Suppressor macrophage treated with lipopolysaccharide for 1 hour (primary cell): ENCODE measurements at regions not wholly inside any gene's neighbourhood (a gene's known extent, or its start where the extent isn't known, plus 50 kb on each side); places are given as distances from the start of the nearest gene placed in this dataset.
A peak's percentile ranks its signal among the peaks of the same experiment; 100 is the strongest.
"Not testable (repeated sequence)": the region's sequence is repeated elsewhere in the genome, so short reads cannot be mapped to it uniquely, and the experiment has no call there.

ENCODE experiments used
- DNase-seq, 3 donors: peaks; one replicate each; pipeline ENCODE4 v3.0.0-alpha.2; 2020 to 2022

DNA sequence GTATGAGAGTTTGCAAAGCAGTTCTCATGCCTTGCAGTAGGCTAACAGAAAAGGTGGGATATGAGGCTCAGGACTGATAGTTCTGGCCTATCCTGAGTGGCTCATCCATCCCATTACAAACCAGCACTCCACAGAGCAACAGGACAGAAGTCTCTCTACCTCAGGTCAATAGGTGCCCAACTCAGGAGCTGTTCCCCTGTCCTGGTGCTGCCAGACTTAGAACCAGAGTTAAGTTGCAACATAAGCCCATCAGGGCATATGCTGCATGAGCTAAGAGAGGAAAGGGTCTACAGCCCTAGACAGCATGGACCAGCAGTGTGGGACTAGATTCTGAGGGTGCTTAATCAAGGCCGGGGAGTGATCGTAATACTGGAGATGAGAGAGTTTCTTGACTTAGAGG is 104.8 kb upstream of the ECI2 start:
- DNase-seq = no peak

DNA sequence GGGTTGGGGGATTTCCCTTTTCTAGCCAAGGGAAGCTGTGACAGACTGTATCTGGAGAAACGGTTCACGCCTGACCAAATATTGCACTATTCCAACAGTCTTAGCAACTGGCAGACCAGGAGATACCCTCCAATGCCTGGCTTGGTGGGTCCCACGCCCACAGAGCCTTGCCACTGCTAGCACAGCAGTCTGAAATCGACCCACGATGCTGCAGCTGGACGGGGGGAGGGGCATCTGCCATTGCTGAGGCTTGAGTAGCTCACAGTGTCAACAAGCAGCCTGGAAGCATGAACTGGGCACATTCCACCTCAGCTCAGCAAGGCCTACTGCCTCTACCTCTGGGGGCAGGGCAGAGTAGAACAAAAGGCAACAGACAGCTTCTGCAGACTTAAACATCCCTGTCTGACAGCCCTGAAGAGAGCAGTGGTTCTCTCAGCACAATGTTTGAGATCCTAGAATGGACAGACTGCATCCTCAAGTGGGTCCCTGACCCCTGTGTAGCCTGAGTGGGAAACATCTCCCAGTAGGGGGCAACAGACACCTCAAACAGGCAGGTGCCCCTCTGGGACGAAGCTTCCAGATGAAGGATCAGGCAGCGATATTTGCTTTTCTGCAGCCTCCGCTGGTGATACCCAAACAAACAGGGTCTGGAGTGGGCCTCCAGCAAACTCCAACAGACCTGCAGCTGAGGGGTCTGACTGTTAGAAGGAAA is 89.9 kb upstream of the ECI2 start:
- DNase-seq = peak in 2 of 3 donors; percentile 11 to 40

DNA sequence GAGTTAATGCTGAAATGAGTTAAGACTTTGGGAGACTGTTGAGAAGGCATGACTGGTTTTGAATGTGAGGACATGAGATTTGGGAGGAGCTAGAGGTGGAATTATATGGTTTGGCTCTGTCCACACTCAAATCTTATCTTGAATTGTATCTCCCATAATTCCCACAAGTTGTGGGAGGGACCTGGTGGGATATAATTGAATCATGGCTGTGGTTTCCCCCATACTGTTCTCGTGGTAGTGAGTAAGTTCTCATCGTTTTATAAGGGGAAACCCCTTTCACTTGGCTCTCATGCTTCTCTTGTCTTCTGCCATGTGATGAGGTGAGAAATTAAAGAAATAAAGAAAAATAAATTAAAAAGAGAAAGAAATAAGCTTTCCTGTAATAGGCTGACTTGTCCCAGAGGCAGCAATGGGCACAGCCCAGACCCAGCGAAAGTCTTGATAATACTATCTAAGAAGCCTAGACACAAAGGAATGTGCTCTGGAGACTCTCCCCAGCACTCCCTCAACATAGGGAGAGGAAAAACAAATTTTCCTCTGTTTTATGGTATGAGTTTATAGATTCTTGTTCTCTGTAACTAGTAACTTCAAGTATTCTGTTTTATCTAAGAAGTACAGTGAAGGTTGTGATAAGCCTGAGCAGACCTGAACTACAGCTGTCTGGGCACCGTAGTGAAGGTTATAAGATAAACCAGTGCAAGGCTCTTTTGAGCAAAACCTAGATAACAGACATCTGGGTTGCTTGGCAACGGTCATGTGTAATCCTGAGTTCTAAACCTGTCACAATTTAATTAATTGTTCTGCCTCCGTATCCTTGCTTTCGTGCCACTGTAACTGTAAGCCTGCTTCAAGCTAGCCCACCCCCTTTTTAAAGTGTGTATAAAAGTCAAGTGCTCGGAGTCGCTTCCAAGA is 88.9 kb upstream of the ECI2 start:
- peak; percentile 13 to 52 (median 37) for DNase-seq

DNA sequence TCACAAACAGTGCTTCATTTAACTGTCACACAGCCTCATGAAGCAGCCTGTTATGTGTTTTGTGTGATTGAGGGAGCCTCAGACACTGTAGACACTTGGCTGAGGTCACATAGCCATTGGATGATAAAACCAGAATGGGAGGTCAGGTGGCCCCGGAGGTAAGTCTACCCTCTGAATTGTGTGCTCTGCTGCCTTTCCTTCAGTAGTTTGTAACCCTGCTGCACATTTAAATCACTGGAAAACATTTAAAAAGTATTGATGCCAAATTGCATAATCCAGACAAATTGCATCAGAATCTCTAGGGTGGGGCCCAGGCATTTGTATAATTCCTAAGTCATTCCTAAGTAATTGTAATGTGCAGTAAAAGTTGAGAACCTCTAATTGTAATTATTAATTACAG is 85.2 kb upstream of the ECI2 start:
- no peak for DNase-seq

DNA sequence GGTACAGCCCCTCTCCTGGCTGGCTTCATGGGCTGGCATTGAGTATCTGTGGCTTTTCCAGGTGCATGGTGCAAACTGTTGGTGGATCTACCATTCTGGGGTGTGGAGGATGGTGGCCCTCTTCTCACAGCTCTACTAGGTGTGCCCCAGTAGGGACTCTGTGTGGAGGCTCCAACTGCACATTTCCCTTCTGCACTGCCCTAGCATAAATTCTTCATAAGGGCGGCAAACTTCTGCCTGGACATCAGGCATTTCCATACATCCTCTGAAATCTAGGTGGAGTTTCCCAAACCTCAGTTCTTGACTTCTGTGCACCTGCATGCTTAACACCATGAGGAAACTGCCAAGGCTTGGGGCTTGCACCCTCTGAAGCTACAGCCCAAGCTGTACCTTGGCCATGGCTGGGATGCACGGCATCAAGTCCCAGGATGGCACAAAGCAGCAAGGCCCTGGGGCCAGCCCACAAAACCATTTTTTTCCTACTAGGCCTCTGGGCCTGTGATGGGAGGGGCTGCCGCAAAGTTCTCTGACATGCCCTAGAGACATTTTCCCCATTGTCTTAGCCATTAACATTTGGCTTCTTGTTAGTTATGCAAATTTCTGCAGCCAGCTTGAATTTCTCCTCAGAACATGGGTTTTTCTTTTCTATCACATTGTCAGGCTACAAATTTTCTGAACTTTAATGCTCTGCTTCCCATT is 83.4 kb upstream of the ECI2 start:
- DNase-seq = not testable (repeated sequence)

DNA sequence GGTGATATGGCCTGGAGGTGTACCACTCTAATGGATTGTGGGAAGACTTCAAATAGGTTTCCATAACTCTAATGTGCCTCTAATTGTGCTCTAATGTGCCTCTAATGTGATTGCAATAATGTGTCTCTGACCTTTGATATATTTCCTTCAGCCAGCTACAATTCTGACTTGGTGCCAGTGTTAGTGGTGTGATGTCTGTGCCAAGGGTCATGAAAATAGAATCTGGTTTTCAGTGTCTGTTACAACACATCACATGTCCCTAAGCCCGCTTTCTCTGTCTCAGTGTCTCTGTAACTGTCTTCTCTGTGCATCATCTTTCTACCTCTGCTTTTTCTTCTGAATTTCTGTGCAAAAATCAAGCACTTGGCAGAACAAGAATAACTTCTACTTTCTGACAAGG is 77.2 kb upstream of the ECI2 start:
- no peak for DNase-seq

DNA sequence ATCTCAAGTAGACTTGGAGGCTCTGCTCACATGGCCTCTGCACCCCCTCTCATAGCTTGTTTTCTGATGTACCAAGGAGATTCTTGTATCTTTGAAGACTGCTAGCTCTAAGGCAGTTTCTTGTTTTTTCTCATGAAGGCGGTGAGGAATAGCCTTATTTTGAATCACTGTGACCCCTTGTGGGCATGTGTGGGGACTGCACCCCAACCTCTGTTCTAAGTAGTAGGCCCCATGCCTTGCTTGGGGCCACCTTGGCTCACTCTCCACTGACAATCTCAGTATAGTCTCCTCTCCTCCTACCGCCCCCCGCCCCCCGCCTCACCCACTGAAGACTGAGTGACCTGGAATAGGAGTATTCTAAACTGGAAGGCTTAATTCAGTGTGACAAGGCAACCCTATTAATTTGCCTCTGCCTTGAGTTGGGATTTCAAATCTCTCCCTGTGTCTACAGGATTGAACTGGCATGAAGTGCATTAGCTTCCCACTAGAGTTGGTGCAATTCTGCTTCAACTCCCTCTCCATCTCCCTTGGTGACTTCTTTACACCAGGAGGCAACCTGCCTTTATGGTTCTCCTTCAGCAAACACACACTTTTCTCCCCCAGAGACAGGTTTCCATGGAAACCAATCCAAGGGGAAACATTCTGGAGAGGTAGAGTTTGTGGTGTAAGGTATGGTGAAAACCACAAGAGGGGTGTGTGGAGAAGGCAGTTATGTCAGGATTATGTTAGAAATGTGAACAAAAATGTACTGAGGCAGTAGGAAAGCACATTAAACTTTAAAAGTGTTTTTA is 75.4 kb upstream of the ECI2 start:
- peak; percentile 61 to 74 (median 68) for DNase-seq

DNA sequence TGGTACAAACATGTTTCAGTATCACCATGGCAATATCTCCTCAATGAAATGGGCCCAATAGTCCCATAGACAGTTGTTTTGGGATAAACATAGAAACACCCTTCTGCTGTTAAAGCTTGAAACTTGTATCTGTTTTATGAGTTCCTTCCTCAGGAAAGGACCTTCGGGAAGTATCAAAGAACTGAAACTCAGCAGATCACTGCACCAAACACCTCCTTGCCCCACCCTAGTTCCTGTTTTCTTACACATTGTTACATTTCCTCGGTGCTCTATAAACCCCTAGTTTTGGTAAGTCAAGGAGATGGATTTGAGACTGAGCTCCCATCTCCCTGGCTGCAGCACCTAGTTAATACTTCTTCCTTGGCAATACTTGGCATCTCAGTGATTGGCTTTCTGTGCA is 73.8 kb upstream of the ECI2 start:
- peak; percentile 19 to 27 (median 26) for DNase-seq

DNA sequence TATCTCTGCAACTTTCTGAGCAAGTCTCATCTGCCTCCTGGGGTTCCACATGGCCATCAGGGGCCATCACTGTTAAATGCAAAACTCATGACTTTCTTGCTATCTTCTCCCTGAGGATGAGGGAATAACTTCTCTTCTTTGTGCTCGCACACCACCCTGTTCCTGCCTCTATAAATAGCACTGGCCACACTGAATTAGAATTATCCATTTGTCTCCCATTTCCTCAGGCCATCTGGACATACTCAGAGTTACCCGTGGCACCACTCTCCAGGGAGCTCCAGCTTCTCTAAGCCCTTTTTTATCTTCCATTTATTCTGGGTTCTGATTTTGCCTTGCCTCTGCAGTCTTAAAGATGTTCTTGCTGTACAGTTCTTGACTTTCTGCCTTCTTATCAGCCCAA is 72.8 kb upstream of the ECI2 start:
- no peak for DNase-seq

DNA sequence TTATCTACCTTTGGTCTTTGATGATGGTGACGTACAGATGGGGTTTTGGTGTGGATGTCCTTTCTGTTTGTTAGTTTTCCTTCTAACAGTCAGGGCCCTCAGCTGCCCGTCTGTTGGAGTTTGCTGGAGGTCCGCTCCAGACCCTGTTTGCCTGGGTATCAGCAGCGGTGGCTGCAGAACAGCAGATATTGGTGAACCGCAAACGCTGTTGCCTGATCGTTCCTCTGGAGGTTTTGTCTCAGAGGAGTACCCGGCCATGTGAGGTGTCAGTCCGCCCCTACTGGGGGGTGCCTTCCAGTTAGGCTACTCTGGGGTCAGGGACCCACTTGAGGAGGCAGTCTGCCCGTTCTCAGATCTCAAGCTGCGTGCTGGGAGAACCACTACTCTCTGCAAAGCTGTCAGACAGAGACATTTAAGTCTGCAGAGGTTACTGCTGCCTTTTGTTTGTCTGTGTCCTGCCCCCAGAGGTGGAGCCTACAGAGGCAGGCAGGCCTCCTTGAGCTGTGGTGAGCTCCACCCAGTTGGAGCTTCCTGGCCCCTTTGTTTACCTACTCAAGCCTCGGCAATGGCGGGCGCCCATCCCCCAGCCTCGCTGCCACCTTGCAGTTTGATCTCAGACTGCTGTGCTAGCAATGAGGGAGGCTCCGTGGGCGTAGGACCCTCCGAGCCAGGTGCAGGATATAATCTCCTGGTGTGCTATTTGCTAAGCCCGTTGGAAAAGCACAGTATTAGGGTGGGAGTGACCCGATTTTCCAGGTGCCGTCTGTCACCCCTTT is 68.5 kb upstream of the ECI2 start:
- not testable (repeated sequence) for DNase-seq

DNA sequence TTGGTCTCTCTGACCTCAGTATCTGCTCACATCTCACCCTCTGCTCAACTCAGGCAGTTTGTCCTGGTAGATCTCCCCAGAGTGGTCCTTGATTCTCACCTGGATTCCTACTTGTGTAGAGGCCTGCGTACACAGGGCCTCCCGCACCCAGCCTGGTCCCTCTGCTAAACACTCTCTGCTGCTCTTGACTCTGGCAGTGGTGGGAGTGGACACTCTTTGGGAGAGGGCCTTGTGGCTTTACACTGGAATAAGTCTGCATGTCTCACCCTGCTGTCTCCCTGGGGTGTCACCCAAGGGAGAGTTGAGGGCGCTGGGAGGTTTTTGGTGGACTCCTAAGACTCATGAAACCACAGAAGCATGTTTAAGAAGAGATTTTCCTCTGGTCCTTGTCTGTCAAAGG is 57.3 kb upstream of the ECI2 start:
- DNase-seq = no peak

DNA sequence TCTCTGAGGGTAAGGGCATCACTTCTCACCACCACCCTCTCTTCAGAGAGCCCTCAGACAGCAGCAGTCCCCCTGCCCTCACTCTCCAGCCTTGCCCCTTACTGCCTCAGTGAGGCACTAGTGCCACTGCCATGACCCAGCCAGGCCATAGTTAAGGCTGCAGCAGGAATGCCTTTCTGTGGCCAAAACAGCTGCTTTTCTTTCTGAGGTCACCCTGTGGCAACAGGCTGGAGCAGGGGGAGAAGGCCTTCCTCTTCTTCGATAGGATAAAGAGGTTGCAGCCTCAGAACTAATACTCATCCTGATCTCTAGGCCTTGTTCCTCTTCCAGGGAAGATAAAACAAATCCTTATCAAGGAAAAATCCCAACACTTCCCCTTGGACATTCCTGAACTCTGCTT is 56.8 kb upstream of the ECI2 start:
- no peak for DNase-seq

DNA sequence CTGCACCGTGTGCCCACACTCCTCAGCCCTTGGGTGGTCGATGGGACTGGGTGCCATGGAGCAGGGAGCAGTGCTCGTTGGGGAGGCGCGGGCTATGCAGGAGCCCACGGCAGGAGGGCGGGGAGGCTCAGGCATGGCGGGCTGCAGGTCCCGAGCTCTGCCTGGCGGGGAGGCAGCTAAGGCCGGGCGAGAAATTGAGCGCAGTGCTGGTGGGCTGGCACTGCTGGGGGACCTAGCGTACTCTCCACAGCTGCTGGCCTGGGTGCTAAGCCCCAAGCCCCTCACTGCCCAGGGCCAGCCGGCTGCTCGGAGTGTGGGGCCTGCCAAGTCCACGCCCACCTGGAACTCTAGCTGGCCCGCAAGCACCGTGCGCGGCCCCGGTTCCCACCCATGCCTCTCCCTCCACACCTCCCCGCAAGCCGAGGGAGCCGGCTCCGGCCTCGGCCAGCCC is 55.9 kb upstream of the ECI2 start:
- no peak for DNase-seq

DNA sequence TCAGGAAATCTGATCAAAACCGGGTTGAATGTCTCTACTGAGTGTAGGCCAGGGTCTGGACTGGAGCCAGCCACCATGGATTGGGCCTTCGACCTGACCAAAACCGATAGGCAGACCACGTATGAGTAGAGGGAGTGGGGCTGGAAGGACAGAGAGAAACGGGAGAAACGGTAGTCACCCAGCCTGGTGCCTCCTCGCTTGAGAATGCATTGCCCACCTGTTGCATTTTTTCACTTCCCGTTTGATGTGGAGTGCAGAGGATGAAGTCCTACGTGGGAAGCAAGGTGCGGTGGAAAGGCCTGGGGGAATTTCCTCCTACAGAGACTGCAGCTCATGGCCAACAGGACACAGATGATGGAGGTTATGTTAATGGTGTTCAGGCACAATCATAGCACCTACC is 53.9 kb upstream of the ECI2 start:
- DNase-seq = no peak

DNA sequence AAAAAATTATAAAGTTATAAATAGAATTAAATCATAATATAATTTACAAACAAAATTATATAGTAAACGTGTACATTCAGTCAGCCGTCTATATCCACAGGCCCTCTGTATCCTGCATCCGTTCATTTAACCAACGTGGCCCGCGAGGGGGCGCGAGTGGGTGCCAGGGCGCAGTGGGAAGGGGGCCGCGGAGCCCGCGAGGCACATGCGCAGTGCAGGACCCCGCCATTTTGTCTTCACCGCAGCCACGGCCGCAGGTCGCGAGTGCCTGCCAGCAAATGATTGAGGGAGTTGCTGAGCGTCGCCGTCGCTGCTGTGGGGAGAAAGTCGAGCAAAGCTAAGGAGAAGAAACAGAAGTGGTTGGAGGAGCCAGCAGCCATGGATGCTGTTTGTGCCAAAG is 53.4 kb upstream of the ECI2 start:
- DNase-seq = no peak

DNA sequence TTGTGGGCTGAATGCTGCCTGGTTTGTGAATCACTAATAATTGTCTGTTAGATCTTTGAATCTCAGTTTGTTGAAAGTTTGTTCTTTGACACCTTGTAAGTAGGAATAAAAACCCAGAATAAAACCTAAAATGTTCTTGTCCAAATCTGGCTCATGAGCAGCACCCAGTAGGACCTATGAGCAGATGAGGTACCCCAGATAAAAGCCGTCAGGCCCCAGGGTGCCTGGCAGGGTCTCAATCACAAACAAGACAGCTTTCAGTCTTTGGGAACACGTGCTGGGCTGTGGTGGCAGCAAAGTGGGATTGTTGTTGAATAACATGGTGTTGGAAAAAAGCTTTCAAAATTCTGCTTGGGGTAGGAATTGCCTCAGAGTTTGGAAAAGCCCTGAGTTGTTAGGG is 52.1 kb upstream of the ECI2 start:
- DNase-seq = no peak

DNA sequence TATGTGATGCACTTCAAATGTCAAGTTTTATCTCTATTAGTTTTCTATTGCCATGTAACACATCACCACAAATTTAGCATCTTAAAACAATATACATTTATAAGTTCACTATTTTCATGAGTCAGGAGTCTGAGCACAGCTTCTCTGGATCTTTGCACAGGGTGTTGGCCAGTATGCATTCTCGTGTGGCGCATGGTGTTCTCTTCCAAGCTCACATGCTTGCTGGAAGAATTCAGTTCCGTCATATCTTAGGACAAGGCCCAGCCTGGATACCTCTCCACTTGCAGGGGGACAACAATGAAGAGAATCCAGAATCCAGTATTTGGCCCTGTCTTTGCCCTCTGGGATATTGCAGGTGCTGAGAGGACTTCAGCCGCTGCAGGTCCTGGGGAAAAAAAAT is 51.0 kb upstream of the ECI2 start:
- no peak for DNase-seq

DNA sequence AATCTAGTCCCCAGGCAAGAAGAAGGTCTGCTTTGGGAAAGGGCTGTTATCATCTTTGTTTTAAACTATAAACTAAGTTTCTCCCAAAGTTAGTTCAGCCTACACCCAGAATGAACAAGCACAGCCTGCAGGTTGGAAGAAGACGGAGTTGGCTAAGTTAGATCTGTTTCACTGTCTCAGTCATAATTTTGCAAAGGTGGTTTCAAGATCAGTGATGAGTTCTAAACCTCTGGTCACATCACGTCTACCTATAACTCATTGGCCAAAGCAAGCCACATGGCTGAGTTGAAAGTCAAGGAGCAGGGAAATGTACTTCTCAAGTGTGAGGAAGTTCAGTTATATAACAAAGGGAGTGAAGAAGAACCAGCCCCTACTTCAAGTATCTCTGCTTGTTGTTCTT is 50.5 kb upstream of the ECI2 start:
- no peak for DNase-seq

DNA sequence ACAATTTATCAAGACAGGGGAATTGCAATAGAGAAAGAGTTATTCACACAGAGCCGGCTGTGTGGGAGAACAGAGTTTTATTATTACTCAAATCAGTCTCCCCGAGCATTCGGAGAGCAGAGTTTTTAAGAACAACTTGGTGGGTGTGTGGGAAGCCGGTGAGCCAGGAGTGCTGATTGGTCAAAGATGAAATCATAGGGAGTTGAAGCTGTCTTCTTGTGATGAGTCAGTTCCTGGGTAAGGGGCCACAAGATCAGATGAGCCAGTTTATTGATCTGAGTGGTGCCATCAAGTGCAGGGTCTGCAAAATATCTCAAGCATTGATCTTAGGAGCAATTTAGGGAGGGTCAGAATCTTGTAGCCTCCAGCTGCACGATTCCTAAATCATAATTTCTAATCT is 50.0 kb upstream of the ECI2 start:
- DNase-seq = no peak
